HepG2 (cell line): ENCODE measurements at regions not wholly inside any gene's neighbourhood (a gene's known extent, or its start where the extent isn't known, plus 50 kb on each side); places are given as distances from the start of the nearest gene placed in this dataset.

Experiments
- ATAC-seq: fragments of 200-7000 bp; cut with Tn5 transposase; 3 replicates; pipeline ENCODE4 v1.9.1; 2020; ENCODE audit warnings: mild to moderate bottlenecking, moderate library complexity
- BruUV-seq: library from RNA; stranded (reverse); fragments of 400-500 nt; replicated peaks from 2 replicates; lab custom pipeline; 2021; lab: Mats Ljungman, UMichigan
- CTCF ChIA-PET: fragments of 300-600 bp; formaldehyde crosslinking; extraction: SDS; loops from one replicate; lab custom pipeline; 2021; ENCODE audit warnings: low total read pairs, inconsistent platforms, low intra/inter-chr PET ratio; lab: Yijun Ruan, JAX
- POLR2A ChIA-PET: fragments of 350-600 bp; sonication (Branson Sonifier 250); formaldehyde crosslinking; loops from one replicate; lab custom pipeline; 2020; ENCODE audit warnings: antibody characterized with exemption, inconsistent platforms; lab: Yijun Ruan, JAX
- DNase-seq: peaks from one replicate; pipeline ENCODE4 v3.0.0-alpha.2; 2015; ENCODE audit warnings: low spot score
- FAIRE-seq: peaks from 3 replicates; lab custom pipeline; 2011; peaks lifted over from hg19 to GRCh38; lab: Jason Lieb, UNC
- H2AFZ ChIP-seq: one replicate; pipeline ENCODE4 v1.6.1; 2011; ENCODE audit warnings: low read length, inconsistent platforms
- H3K27ac ChIP-seq: fragments of 300-600 bp; 3 replicates; pipeline ENCODE4 v1.8.0; 2011; ENCODE audit warnings: mixed run types, mild to moderate bottlenecking, mixed read lengths, low read length, inconsistent platforms; ENCODE audit not compliant: insufficient read depth; ENCODE audit errors: extremely low read length
- H3K27me3 ChIP-seq, 2 experiments: fragments of 200-600 bp in 1 of 2; 2 replicates in 1 of 2; 3 replicates in 1 of 2; pipeline versions ENCODE4 v1.6.0 to v1.8.0; 2011; ENCODE audit warnings: low read length in 2 of 2, mild to moderate bottlenecking in 2 of 2, moderate library complexity in 2 of 2, inconsistent platforms in 1 of 2; ENCODE audit not compliant: insufficient read depth in 2 of 2, control insufficient read depth in 1 of 2
- H3K36me3 ChIP-seq, 2 experiments: fragments of 200-600 bp in 1 of 2; replicated peaks in 1 of 2; 2 replicates in 1 of 2; 3 replicates in 1 of 2; pipeline versions ENCODE4 v1.5.1 to v1.8.0; 2011; ENCODE audit warnings: low read length in 2 of 2, inconsistent platforms in 1 of 2; ENCODE audit not compliant: insufficient read depth in 2 of 2, control insufficient read depth in 1 of 2
- H3K4me1 ChIP-seq: 2 replicates; pipeline ENCODE4 v1.5.1; 2012; ENCODE audit warnings: low read length, inconsistent platforms; ENCODE audit not compliant: insufficient read depth
- H3K4me2 ChIP-seq: 2 replicates; pipeline ENCODE4 v1.6.0; 2011; ENCODE audit warnings: low read depth, low read length, inconsistent platforms
- H3K4me3 ChIP-seq, 3 experiments: fragments of 200-600 bp in 1 of 3; sonication (generic), shearing (Covaris generic) in 1 of 3; replicated peaks in 1 of 3; 2 replicates each; pipeline ENCODE4 v1.5.1; 2011 to 2016; ENCODE audit warnings: low read length in 3 of 3, inconsistent platforms in 2 of 3, low read depth in 2 of 3, mild to moderate bottlenecking in 2 of 3, control low read depth in 1 of 3, mixed read lengths in 1 of 3; ENCODE audit not compliant: insufficient read depth in 1 of 3
- H3K79me2 ChIP-seq: one replicate; pipeline ENCODE4 v1.6.1; 2011; ENCODE audit warnings: low read length, inconsistent platforms; ENCODE audit not compliant: insufficient read depth
- H3K9ac ChIP-seq: 2 replicates; pipeline ENCODE4 v1.6.0; 2011; ENCODE audit warnings: mild to moderate bottlenecking, low read depth, low read length, inconsistent platforms; ENCODE audit not compliant: insufficient read depth
- H3K9me3 ChIP-seq: 2 replicates; pipeline ENCODE4 v1.5.1; 2012; ENCODE audit warnings: mild to moderate bottlenecking, low read length
- H4K20me1 ChIP-seq: 2 replicates; pipeline ENCODE4 v1.6.0; 2011; ENCODE audit warnings: inconsistent platforms, mild to moderate bottlenecking, low read length, moderate library complexity; ENCODE audit not compliant: insufficient read depth
- ARNTL ChIP-seq: sonication (generic); formaldehyde crosslinking; IDR thresholded peaks from 2 replicates; pipeline ENCODE4 v1.4.0; 2020; ENCODE audit warnings: mild to moderate bottlenecking, missing genetic modification reagents
- EHMT2 ChIP-seq: fragments of 200-600 bp; sonication (generic); IDR thresholded peaks from 2 replicates; pipeline ENCODE4 v1.7.0; 2017; ENCODE audit warnings: antibody characterized with exemption, low read depth, low read length, borderline replicate concordance
- ELF1 ChIP-seq: sonication (generic); formaldehyde crosslinking; IDR thresholded peaks from 2 replicates; pipeline ENCODE4 v1.4.0; 2020; ENCODE audit warnings: missing genetic modification reagents
- LCORL ChIP-seq, 2 experiments: fragments of 450-650 bp in 1 of 2; sonication (generic) in 1 of 2; formaldehyde crosslinking in 1 of 2; IDR thresholded peaks; 2 replicates each; pipeline versions ENCODE4 v1.5.0 to v1.6.1; 2017 to 2020; ENCODE audit warnings: antibody characterized with exemption in 1 of 2, missing genetic modification reagents in 1 of 2
- PHF20 ChIP-seq: sonication (generic); formaldehyde crosslinking; IDR thresholded peaks from 2 replicates; pipeline ENCODE4 v1.5.0; 2020; ENCODE audit warnings: mild to moderate bottlenecking, missing genetic modification reagents
- POLR2AphosphoS5 ChIP-seq: IDR thresholded peaks from 2 replicates; pipeline ENCODE4 v1.6.1; 2012; ENCODE audit warnings: low read depth, low read length
- SUZ12 ChIP-seq: fragments of 150-350 bp; IDR thresholded peaks from 2 replicates; pipeline ENCODE4 v1.6.1; 2014; ENCODE audit warnings: low read depth, low read length
- ZFP62 ChIP-seq: sonication (generic); formaldehyde crosslinking; IDR thresholded peaks from 2 replicates; pipeline ENCODE4 v1.4.0; 2020; ENCODE audit warnings: missing genetic modification reagents
- ZNF234 ChIP-seq: sonication (generic); formaldehyde crosslinking; conservative IDR thresholded peaks from 2 replicates; pipeline ENCODE4 v1.5.1; 2020; ENCODE audit warnings: mild to moderate bottlenecking, missing genetic modification reagents
- ZNF567 ChIP-seq: sonication (generic); formaldehyde crosslinking; IDR thresholded peaks from 2 replicates; pipeline ENCODE4 v1.8.1; 2023; ENCODE audit warnings: mild to moderate bottlenecking, missing genetic modification reagents, borderline replicate concordance
- ZNF607 ChIP-seq: sonication (generic); formaldehyde crosslinking; IDR thresholded peaks from 2 replicates; pipeline ENCODE4 v1.5.1; 2020; ENCODE audit warnings: missing genetic modification reagents, mild to moderate bottlenecking, borderline replicate concordance
- ZNF891 ChIP-seq: sonication (generic); formaldehyde crosslinking; IDR thresholded peaks from 2 replicates; pipeline ENCODE4 v1.5.0; 2020; ENCODE audit warnings: mild to moderate bottlenecking, missing genetic modification reagents
- WGBS: methylation state at CpG from one replicate; pipeline ENCODE4 v1.1.6; 2017; ENCODE audit warnings: low lambda C conversion rate; 5-methylcytosine and 5-hydroxymethylcytosine counted together
- in situ Hi-C: cut with HindIII; loops from 2 replicates; pipeline ENCODE4 v1.10.0; 2017; ENCODE audit warnings: low pct_unique_long_range_greater_than_20kb; ENCODE audit not compliant: extremely low pct_ligation_motif_present
- intact Hi-C: fragments of 100-400 bp; cut with micrococcal nuclease; formaldehyde crosslinking; loops from one replicate; pipeline ENCODE4 v1.10.0; 2022; ENCODE audit not compliant: unreplicated experiment
- TF ChIP-seq, protein P1 (sequence below): sonication (generic); formaldehyde crosslinking; IDR thresholded peaks from 2 replicates; pipeline ENCODE4 v1.8.0; 2022; ENCODE audit warnings: missing genetic modification reagents, low read depth, mild to moderate bottlenecking, borderline replicate concordance
- TF ChIP-seq, protein P2 (sequence below): sonication (generic); formaldehyde crosslinking; conservative IDR thresholded peaks from 2 replicates; pipeline ENCODE4 v1.4.0; 2020; ENCODE audit warnings: missing genetic modification reagents
- TF ChIP-seq, protein P3 (sequence below): sonication (generic); formaldehyde crosslinking; IDR thresholded peaks from 2 replicates; pipeline ENCODE4 v1.5.1; 2020; ENCODE audit warnings: missing genetic modification reagents, mild to moderate bottlenecking, borderline replicate concordance

DNA sequence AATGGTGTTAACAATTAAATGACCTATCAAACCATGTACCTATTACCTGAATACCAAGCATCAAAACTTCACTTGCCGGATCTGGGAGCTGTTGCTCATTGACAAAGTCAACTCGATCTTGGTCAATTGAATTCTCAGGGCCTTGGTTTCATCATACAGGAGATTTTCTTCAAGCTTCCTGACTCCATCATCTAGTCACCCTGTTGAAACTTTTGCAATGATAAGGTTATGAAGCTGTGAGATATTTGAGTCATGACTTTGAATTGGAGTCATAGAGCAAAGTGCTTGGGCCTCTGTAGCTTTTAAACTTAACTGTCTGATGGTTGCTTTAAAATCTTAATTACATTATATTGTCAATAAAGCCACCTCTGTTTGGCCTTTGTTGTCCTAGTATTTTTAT lies 260.9 kb downstream of the COG6 start:
- Histone ChIP-seq H3K79me2 (no peaks in the 10 kb centered on the region), H3K9me3 (no peaks in the 10 kb centered on the region), H3K4me1 (no peaks in the 10 kb centered on the region), H4K20me1 (no peaks in the 10 kb centered on the region), H3K4me3 (no peak overlapping the region), H3K4me2 (no peak overlapping the region), H3K36me3 (no peaks in the 10 kb centered on the region), H3K27ac (no peak overlapping the region), H3K27me3 (no peaks in the 10 kb centered on the region), H2AFZ (no peak overlapping the region), H3K9ac (no peak overlapping the region)
- ChIA-PET POLR2A (no interaction called here), CTCF (no interaction called here)
- DNase-seq (no peak), FAIRE-seq (no peak), ATAC-seq (no peak)
- in situ Hi-C loops (no loop called here), intact Hi-C loops (no loop called here)
- 0% methylated on average over 2 of the region's 2 CpGs for WGBS
- no TSS peak for BruUV-seq
- TF ChIP-seq ZFP62 (CRISPR knock-in tag) (no peak), ZNF607 (CRISPR knock-in tag) (no peak), POLR2AphosphoS5 (no peak)

DNA sequence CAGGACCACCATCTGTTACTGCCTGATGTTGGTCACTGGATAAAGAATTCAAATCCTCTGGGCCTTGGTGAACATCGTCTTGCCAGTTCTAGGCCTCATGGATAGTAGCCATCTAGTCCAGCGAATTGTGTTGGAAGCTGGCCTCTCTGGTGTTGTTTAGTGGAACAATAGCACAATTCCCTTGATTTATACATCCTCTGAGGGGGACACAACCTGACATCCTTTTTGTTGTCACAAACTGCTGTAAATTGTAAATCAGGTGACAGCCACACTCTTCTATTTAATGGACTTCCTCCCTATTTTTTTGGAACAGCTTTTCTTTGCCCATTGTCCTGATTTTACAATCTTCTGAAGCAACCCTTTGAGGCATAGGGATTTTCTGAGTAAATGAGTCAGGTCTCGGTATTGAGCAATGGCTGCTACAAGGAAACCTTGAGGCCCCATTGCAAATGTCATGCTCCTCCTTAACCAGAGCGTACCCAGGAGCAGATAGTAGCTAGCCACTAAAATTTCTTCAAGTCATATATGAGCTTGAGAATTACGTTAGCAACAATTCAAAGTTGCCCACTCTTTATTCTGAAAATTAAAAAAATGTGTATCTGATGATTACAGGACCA lies 263.3 kb downstream of the COG6 start:
- no peak for FAIRE-seq
- POLR2A ChIA-PET: no interaction called here
- CTCF ChIA-PET: no interaction called here
- no peaks in the 10 kb centered on the region for H3K9me3 ChIP-seq
- no peaks in the 10 kb centered on the region for H3K36me3 ChIP-seq
- H3K4me3 ChIP-seq: no peak overlapping the region
- no peaks in the 10 kb centered on the region for H3K4me1 ChIP-seq
- H3K4me2 ChIP-seq: no peak overlapping the region
- intact Hi-C loops: no loop called here
- H3K27ac ChIP-seq: no peak overlapping the region
- H2AFZ ChIP-seq: no peak overlapping the region
- BruUV-seq: no TSS peak
- H3K27me3 ChIP-seq: no peaks in the 10 kb centered on the region
- H3K79me2 ChIP-seq: no peaks in the 10 kb centered on the region
- no peak for ATAC-seq
- H3K9ac ChIP-seq: no peak overlapping the region
- in situ Hi-C loops: no loop called here
- 6% methylated on average over 5 of the region's 5 CpGs for WGBS
- H4K20me1 ChIP-seq: no peaks in the 10 kb centered on the region
- no peak for DNase-seq
- no peak for TF ChIP-seq ZNF567 (CRISPR knock-in tag)
- TF ChIP-seq ZNF234: no peak
- TF ChIP-seq ARNTL: no peak
- no peak for TF ChIP-seq SUZ12
- TF ChIP-seq, protein P1, sequence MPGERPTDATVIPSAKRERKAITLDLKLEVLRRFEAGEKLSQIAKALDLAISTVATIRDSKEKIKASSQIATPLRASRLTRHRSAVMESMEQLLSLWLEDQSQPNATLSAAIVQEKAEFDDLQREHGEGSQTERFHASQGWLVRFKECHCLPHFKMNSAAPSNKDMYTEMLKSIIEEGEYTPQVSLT (CRISPR knock-in tag): no peak
- no peak for TF ChIP-seq PHF20 (CRISPR knock-in tag)
- TF ChIP-seq ZNF891 (CRISPR knock-in tag): no peak
- TF ChIP-seq LCORL (IDR thresholded peaks at IDR 0.05): no peak
- TF ChIP-seq LCORL (CRISPR knock-in tag; IDR thresholded peaks at IDR 0.05): no peak
- TF ChIP-seq EHMT2: no peak
- TF ChIP-seq ELF1 (CRISPR knock-in tag): no peak
- TF ChIP-seq, protein P2, sequence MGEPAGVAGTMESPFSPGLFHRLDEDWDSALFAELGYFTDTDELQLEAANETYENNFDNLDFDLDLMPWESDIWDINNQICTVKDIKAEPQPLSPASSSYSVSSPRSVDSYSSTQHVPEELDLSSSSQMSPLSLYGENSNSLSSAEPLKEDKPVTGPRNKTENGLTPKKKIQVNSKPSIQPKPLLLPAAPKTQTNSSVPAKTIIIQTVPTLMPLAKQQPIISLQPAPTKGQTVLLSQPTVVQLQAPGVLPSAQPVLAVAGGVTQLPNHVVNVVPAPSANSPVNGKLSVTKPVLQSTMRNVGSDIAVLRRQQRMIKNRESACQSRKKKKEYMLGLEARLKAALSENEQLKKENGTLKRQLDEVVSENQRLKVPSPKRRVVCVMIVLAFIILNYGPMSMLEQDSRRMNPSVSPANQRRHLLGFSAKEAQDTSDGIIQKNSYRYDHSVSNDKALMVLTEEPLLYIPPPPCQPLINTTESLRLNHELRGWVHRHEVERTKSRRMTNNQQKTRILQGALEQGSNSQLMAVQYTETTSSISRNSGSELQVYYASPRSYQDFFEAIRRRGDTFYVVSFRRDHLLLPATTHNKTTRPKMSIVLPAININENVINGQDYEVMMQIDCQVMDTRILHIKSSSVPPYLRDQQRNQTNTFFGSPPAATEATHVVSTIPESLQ: no peak
- TF ChIP-seq, protein P3, sequence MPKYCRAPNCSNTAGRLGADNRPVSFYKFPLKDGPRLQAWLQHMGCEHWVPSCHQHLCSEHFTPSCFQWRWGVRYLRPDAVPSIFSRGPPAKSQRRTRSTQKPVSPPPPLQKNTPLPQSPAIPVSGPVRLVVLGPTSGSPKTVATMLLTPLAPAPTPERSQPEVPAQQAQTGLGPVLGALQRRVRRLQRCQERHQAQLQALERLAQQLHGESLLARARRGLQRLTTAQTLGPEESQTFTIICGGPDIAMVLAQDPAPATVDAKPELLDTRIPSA (CRISPR knock-in tag): no peak
